H1 (cell line): ENCODE measurements at regions not wholly inside any gene's neighbourhood (a gene's known extent, or its start where the extent isn't known, plus 50 kb on each side); places are given as distances from the start of the nearest gene placed in this dataset.

ENCODE experiments used
- CTBP2 ChIP-seq: IDR thresholded peaks from 2 replicates; pipeline ENCODE4 v1.7.0; 2011; ENCODE audit warnings: borderline replicate concordance, mild to moderate bottlenecking, moderate library complexity, mixed read lengths, low read length; ENCODE audit not compliant: insufficient read depth, insufficient read length
- GTF2F1 ChIP-seq: IDR thresholded peaks from 2 replicates; pipeline ENCODE4 v1.6.1; 2012; ENCODE audit warnings: low read depth, low read length, improper control_type of control experiment, borderline replicate concordance
- KDM1A ChIP-seq: fragments of 200-600, 300-600 bp; sonication (generic); IDR thresholded peaks from 2 replicates; pipeline ENCODE4 v1.7.1; 2016; ENCODE audit warnings: mild to moderate bottlenecking, low read length, borderline replicate concordance
- PHF8 ChIP-seq: fragments of 200-600 bp; sonication (generic); conservative IDR thresholded peaks from 2 replicates; pipeline ENCODE4 v1.7.1; 2012; ENCODE audit warnings: low read depth, mild to moderate bottlenecking, inconsistent platforms, low read length, moderate library complexity
- SAP30 ChIP-seq: fragments of 300-600 bp; sonication (generic); IDR thresholded peaks from 2 replicates; pipeline ENCODE4 v1.7.1; 2012; ENCODE audit warnings: low read length, moderate library complexity, mild to moderate bottlenecking, inconsistent platforms; ENCODE audit not compliant: insufficient read depth, insufficient replicate concordance
- USF2 ChIP-seq: IDR thresholded peaks from 2 replicates; pipeline ENCODE4 v1.6.1; 2011; ENCODE audit warnings: low read length, improper control_type of control experiment

GRCh38 chr12:105429511-105429910, 99.0 kb downstream of the C12orf75 start (continued):
- TF ChIP-seq USF2 (no peak), GTF2F1 (no peak), KDM1A (no peak), CTBP2 (no peak), SAP30 (no peak), PHF8 (no peak)
